ENCODE measurements at regions not wholly inside any gene's neighbourhood (a gene's known extent, or its start where the extent isn't known, plus 50 kb on each side); places are given as distances from the start of the nearest gene placed in this dataset.

GRCh38 chr10:108789919-108790318, 1133.4 kb downstream of the XPNPEP1 start:
- no peak for TF ChIP-seq CTCF (IDR thresholded peaks at IDR 0.05)
- TF ChIP-seq EZH2 (IDR thresholded peaks at IDR 0.05; ENCODE audit: borderline replicate concordance, insufficient read depth, low read depth, low read length, poor library complexity, severe bottlenecking) = no peak

All from B cell (primary cell).